ENCODE measurements at regions not wholly inside any gene's neighbourhood (a gene's known extent, or its start where the extent isn't known, plus 50 kb on each side); places are given as distances from the start of the nearest gene placed in this dataset.
"Not testable (repeated sequence)": the region's sequence is repeated elsewhere in the genome, so short reads cannot be mapped to it uniquely, and the experiment has no call there.

DNA sequence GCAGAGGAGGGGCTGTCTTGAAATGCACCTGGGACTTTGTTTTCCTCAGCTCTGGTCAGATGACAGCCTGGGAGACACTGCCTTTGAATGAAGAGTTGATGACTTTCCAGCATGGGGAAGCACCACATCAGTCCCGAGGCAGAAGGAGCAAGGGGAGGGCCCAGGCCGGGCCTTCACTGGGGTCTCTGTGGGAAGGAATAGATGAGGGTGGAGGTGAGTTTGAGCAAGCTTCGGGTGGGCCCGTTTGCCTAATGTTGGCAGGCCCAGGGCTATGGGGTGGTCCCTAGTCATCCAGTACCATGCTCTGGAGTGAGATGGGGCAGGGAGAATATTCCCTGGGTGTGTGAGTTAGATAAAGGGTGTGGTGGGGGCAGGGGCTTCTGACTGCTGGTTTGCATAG lies 100.4 kb upstream of the RUFY1 start:
- TF ChIP-seq, protein P1, sequence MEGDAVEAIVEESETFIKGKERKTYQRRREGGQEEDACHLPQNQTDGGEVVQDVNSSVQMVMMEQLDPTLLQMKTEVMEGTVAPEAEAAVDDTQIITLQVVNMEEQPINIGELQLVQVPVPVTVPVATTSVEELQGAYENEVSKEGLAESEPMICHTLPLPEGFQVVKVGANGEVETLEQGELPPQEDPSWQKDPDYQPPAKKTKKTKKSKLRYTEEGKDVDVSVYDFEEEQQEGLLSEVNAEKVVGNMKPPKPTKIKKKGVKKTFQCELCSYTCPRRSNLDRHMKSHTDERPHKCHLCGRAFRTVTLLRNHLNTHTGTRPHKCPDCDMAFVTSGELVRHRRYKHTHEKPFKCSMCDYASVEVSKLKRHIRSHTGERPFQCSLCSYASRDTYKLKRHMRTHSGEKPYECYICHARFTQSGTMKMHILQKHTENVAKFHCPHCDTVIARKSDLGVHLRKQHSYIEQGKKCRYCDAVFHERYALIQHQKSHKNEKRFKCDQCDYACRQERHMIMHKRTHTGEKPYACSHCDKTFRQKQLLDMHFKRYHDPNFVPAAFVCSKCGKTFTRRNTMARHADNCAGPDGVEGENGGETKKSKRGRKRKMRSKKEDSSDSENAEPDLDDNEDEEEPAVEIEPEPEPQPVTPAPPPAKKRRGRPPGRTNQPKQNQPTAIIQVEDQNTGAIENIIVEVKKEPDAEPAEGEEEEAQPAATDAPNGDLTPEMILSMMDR (IDR thresholded peaks at IDR 0.05): not testable (repeated sequence)
- not testable (repeated sequence) for TF ChIP-seq POLR2AphosphoS5, POLR2A (IDR thresholded peaks at IDR 0.05)

Data from prostate gland (tissue), 2 donors.